Limb (tissue), 2 donors: ENCODE measurements at regions not wholly inside any gene's neighbourhood (a gene's known extent, or its start where the extent isn't known, plus 50 kb on each side); places are given as distances from the start of the nearest gene placed in this dataset.

Experiments used
- DNase-seq, 2 donors: peaks; one replicate each; pipeline ENCODE4 v3.0.0-alpha.2; 2016; ENCODE audit errors: extremely low spot score in 2 of 2

DNA sequence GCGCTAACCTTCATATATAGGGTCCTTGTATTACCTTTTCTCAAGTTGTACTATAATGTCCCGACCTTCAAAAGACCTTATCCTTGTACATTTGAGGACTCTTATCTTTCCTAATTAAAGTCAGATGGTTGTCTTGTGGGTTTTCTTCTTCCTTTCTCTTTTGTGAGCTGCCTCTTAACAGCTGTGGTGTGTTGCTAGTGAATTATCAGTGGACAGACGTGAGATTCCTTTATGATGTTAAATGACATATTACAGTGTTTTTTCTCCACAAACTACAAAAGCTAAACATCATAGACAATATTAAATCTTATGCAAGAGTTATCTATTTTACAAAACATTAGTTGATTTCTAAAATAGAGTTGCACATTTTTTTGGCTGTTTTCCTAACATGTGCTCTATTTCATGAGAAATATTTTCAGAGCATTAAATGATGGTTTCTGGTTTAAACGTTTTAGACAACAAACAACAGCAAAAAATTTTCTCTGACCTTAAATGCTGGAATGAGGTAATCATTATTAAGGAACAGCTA, 272.2 kb upstream of the NPVF start:
- no peak for DNase-seq

DNA sequence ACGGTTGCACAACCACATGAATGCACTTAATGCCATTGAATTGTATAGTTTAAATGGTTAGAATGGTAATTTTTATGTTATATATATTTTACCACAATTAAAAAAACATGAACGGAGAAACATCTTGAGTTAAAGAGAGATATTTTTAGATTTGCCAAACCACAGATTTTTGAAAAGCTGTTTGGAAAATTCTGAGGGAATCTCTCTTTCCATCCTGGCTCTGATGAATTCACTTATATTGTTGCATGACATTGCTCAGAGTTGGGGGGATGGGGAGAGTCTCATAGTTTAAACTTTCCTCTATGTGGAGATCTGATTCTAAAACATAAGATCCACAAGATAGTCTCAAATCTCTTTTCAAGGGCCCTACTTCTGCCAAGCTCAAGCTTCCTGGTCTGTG, 275.0 kb upstream of the NPVF start:
- peak in 1 of 2 donors; percentile 34 for DNase-seq

DNA sequence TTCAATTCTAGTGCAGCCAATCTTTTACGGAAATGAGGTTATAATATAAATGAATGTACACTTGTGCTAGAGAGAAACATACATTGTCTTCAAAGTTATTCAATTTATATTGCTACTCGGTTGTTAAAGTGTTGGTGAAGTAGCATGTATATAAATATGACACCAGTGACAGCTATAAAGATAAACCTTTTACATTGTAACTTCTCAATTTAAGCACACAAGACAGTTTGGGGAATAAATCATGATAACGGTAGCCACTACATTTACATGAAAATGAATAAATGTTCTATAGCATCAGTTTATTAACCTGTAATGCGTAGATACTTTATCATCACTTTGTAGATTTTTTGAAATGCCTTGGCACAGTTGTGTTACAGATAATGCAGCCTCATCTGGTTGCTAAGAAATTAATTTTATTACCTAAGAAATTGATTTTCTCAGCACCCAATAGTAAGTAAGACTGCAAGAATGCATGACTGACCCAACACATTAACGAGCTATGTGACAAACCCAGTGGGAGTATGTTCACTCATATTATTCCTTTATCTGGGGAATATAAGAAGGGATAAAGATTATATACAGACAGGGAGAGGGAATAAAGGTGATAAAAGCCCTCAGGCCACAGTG, 283.9 kb upstream of the NPVF start:
- DNase-seq: no peak

DNA sequence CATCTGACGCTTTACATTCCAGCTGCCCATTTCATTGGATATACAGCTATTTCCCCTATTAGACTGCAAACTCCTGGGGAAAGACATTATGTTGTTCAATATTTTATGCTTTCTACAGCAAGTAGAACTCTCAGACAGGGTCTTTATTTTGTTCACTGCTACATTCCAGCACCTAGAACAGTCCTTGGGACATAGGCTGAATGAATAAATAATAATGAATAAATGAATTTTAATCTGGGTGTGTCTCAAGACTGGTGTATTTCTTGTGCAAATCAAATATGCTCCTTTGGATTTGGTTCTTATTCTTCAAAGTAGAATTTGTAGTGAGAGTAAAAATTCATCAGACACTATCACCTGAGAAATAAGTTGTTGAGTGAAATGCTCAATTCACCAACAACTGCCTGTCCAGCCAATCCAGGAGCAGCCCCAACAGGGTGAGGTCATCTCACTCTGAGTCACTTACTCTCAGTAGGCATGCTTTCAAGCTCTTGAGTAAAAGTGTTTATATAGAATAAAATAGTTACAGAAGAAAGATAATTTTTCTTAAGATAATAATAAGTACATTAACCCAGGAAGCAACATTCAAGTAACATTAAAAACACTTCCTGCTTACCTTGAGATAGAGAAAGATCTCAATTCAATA, 287.5 kb upstream of the NPVF start:
- no peak for DNase-seq

- DNase-seq: no peak
Observed at GRCh38 chr7:25517906-25518305, 289.6 kb upstream of the NPVF start.

- DNase-seq: no peak
Observed at GRCh38 chr7:25520017-25520416, 291.7 kb upstream of the NPVF start.

GRCh38 chr7:25520516-25520915, 292.2 kb upstream of the NPVF start:
- no peak for DNase-seq

DNA sequence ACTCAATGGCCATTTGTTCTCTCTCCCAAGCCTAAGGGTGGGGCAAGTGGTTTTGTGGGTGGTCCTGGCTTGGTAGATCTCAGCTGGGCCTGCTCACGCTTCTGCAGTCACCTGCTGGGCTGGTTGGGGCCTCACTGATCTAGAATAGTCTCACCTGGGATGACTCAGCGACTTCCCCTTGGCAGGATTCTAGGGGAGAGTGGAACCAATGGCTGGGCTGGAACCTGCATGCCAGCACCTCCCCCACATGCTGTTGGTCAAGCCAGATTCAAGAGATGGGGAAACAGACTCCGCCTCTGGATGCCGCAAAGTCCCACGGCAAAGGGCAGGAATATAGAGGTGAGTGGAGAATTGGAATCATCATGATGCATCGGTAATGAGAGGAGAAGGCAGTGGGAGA, 292.9 kb upstream of the NPVF start:
- DNase-seq: no peak

- DNase-seq: no peak
Observed at GRCh38 chr7:25522727-25523126, 294.4 kb upstream of the NPVF start.

DNA sequence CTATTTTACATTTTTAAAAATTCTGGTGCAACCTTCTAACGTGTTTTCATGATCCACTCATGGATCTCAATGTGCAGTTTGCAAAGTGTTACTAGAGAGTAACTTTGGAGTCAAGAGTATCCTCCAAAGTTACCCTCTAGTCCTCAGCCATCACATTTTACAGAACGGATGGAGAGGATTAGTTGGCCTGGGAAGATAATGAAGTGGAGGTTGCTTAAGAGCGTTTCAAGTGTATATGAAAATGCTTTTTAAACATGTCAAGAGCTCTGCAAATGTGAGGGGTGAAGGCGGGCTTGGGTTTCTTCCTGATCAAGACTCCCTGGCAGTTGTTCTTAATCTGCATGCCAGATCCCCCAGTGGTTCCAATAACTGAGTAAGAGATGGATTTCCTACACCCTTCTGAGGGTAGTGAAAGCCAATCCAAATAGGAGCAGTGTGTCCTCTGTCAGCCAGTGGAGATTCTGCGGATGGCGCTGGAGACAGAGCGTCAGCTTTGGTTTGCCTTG, 299.4 kb upstream of the NPVF start:
- no peak for DNase-seq

GRCh38 chr7:25529320-25529719, 301.0 kb upstream of the NPVF start:
- DNase-seq: no peak

DNA sequence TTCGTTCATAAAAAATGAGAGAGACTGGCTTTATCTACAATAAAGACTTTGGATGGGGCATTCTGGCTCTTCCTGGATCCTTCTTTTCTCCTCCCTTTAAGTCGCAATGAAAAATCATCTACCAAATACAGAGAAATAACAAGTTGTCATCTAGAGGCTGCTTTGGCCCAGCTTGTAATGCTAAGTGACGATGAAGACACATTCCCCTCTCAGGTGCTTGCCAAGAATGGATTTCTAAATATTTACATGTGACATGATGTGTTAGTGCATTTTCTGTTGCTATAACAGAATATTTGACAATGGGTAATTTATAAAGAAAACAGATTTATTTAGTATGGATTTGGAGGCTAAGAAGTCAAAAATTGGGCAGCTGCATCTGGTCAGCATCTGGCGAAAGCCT, 308.6 kb upstream of the NPVF start:
- no peak for DNase-seq

DNA sequence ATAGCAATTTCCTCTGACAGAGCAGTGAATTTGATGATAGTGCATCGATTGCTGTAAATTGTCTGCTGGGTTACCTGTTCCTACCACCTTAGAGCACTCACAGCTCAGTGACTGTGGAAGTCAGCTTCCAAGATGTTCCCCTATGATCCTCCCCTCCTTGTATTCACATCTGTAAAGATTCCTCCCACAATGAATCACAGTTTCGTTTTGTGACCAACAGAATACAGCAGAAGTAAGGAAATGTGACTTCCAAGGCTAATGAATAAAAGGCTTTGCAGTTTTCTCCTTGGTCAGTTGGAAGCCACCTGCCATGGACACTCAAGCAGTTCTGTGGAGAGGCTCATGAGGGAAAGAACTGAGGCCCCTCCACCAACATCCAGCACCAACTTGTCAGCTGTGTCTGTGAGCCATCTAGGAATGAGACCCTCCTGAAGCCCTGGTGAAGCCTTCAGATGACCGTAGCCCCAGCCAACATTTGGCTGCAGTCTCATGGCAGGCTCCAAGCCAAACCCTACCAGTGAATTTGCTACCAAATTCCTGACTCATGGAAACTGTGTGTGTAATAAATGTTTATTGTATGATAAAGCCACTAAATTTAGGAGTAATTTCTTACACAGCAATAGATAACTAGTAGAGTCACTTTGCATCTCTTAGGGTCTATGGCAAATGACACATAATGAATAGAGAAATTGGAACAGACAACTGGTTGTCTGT, 309.5 kb upstream of the NPVF start:
- no peak for DNase-seq

DNA sequence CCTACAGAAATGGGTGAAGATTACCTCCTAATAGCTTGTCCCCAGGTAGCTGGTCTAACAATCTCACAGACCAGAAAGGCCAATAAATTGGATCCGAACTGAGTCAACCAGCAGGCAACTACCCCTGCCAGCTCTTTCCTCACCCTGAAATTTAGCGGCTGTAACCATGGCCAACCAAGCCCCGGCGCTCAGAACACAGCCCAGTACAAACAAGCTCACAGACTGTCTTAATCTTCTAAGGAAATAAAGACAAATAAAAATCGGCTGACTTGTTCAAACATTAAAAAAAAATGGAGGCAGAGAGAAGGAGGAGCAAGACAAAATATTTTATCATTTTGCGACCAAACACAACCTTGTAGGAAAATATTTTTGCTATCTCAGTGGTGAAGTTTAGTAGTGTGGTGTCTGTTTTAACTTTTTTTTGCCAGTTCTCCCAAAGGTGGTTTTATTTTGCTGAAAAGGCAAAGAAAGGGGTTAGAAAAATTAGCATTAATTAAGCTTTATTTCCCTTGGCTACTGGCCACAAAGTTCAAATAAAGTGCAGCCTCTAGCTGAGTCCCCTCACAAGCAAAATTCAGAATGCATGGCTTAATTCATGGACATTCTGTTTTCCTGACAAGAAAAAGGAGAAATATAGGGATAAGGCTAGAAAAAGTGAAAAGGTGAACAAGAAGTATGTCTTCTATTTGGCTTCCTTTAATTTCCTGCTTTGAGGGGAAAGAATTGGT, 313.0 kb upstream of the NPVF start:
- DNase-seq: no peak

DNA sequence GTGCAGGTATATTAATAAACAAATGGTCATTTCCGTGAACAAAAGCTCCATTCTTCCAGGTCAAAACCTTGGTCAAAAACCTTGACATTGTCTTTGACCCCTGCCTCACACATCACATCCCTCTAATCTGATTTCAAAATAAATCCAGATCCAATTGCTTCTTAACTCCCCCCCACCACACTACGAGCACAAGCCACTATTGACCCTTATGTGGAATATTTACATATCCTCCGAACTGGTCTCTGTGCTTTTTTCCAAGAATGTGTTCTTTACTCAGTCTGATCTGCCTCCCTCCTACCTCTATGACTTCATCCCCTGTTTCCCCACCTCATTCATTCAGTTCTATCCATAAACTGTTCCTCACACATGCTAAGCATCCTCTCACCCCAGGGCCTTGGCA, 313.6 kb upstream of the NPVF start:
- no peak for DNase-seq

- no peak for DNase-seq
Observed at GRCh38 chr7:25543210-25543609, 314.9 kb upstream of the NPVF start.

GRCh38 chr7:25543798-25544197, 315.5 kb upstream of the NPVF start:
- no peak for DNase-seq

GRCh38 chr7:25544254-25544653, 316.0 kb upstream of the NPVF start:
- DNase-seq: no peak

DNA sequence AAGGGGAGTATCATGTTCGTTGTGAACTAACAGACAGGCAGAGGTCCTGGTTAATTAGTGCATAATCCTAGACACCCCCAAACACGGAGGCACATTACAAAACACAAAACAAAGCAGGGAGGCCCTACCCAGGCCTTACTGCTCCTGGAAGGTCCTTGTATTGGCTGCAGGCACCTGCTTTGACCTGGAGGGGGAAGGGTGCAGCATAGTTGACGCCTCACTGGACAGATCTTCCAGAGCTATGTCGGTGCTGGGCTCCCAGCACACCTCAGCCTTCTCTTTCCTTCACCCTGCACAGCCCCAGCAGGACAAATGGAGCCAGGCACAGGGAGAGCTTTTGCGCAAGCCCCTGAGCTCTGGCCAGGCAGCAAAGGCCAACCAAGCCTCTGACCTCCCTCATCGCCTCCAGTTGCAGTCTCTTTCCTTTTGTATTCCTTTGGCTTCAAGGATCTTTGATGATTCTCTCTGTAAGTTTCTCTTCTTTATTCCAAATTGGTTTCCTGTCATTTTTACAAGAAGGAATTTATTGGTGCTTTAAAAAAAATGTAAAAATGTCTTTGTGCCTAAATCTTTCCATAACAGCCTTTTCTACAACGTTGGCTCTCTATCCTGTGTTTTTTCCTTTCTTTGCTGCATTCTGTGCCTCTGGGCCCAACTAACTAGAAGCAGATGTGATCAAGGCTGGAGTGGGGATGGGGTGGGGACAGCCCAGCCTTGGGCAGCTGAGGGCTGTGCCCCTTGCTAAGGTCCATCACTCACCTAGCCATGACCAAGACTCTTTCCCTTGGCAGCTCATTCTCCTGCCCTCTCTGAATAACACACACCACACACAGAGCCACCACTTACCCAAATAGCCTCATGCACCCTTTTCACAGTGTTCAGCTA, 317.1 kb upstream of the NPVF start:
- DNase-seq: no peak

DNA sequence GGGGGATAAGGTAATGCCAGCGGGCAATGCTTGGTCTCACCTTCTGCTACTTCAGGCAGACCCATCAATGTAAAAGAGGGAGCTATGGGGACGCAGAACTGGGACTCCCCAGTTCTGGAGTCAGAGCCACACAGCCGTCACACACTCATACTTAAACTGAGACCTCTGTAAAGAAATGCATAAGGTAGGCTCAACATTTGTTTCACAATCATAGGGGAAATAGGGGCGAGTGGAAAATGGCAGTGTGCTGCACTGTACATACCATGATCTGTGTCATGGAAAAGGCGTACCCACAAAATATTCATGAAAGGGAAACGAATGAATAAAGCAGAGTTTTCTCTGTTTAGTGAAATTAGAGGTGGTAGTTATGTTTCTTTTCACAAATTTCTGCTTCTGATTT, 318.0 kb upstream of the NPVF start:
- no peak for DNase-seq
